Panc1 (cell line): ENCODE measurements at regions not wholly inside any gene's neighbourhood (a gene's known extent, or its start where the extent isn't known, plus 50 kb on each side); places are given as distances from the start of the nearest gene placed in this dataset.

Experiments
- ATAC-seq: fragments of 200-7000 bp; cut with Tn5 transposase; 2 replicates; pipeline ENCODE4 v1.9.1; 2020; ENCODE audit warnings: mild to moderate bottlenecking, moderate library complexity
- BruUV-seq: library from RNA; stranded (reverse); fragments of 400-500 nt; replicated peaks from 2 replicates; lab custom pipeline; 2021; lab: Mats Ljungman, UMichigan
- CTCF ChIA-PET: fragments of 300-600 bp; sonication (Branson Sonifier 250); formaldehyde crosslinking; loops from one replicate; lab custom pipeline; 2022; ENCODE audit warnings: antibody characterized with exemption; lab: Charles Lee
- POLR2A ChIA-PET: fragments of 300-600 bp; sonication (Branson Sonifier 250); formaldehyde crosslinking; loops from one replicate; lab custom pipeline; 2022; ENCODE audit warnings: antibody characterized with exemption; lab: Charles Lee
- DNase-seq: peaks from one replicate; pipeline ENCODE4 v3.0.0-alpha.2; 2010; ENCODE audit warnings: low read depth, low spot score
- H3K27ac ChIP-seq: 2 replicates; pipeline ENCODE4 v1.5.1; 2011; ENCODE audit warnings: mild to moderate bottlenecking, low read length, inconsistent platforms
- H3K27me3 ChIP-seq: fragments of 200-500 bp; sonication (Bioruptor generic); 2 replicates; pipeline ENCODE4 v1.6.0; 2014; ENCODE audit warnings: low read length, inconsistent platforms; ENCODE audit not compliant: control insufficient read depth, insufficient read depth
- H3K36me3 ChIP-seq: fragments of 200-500 bp; sonication (Bioruptor generic); 2 replicates; pipeline ENCODE4 v1.5.1; 2014; ENCODE audit warnings: inconsistent platforms, mild to moderate bottlenecking, low read length, moderate library complexity; ENCODE audit not compliant: control insufficient read depth, insufficient read depth
- H3K4me1 ChIP-seq: 2 replicates; pipeline ENCODE4 v1.5.1; 2011; ENCODE audit warnings: inconsistent platforms, mild to moderate bottlenecking, low read length, moderate library complexity; ENCODE audit not compliant: control insufficient read depth, insufficient read depth
- H3K4me3 ChIP-seq, 2 experiments: 2 replicates each; pipeline ENCODE4 v1.5.1; 2011 to 2012; ENCODE audit warnings: low read depth in 2 of 2, low read length in 2 of 2, mild to moderate bottlenecking in 2 of 2, inconsistent platforms in 1 of 2, moderate library complexity in 1 of 2
- H3K9me3 ChIP-seq: fragments of 200-500 bp; sonication (Bioruptor generic); 2 replicates; pipeline ENCODE4 v1.5.1; 2014; ENCODE audit warnings: low read depth, mild to moderate bottlenecking, inconsistent platforms, low read length, moderate library complexity; ENCODE audit not compliant: control insufficient read depth, insufficient read depth
- CTCF ChIP-seq: fragments of 450-650 bp; IDR thresholded peaks from 2 replicates; pipeline ENCODE4 v1.5.1; 2017; ENCODE audit warnings: mild to moderate bottlenecking
- POLR2AphosphoS5 ChIP-seq: IDR thresholded peaks from 2 replicates; pipeline ENCODE4 v1.6.1; 2012; ENCODE audit warnings: mild to moderate bottlenecking, low read depth, low read length, moderate library complexity
- SIN3A ChIP-seq: IDR thresholded peaks from 2 replicates; pipeline ENCODE4 v1.6.1; 2012; ENCODE audit warnings: low read depth, mild to moderate bottlenecking, low read length, moderate library complexity, borderline replicate concordance; ENCODE audit not compliant: insufficient read depth
- TCF7L2 ChIP-seq: IDR thresholded peaks from 2 replicates; pipeline ENCODE4 v1.6.1; 2011; ENCODE audit warnings: mild to moderate bottlenecking, low read depth, low read length, inconsistent platforms
- in situ Hi-C: cut with HindIII; loops from 2 replicates; pipeline ENCODE4 v1.10.0; 2016; ENCODE audit warnings: low sequenced_read_pairs, low pct_unique_long_range_greater_than_20kb
- intact Hi-C: fragments of 100-400 bp; cut with micrococcal nuclease; formaldehyde crosslinking; loops from one replicate; pipeline ENCODE4 v1.10.0; 2022; ENCODE audit not compliant: unreplicated experiment
- TF ChIP-seq, protein P1 (sequence below), 2 experiments: IDR thresholded peaks; 2 replicates each; pipeline ENCODE4 v1.6.1; 2011 to 2012; ENCODE audit warnings: low read depth in 2 of 2, control low read depth in 1 of 2, low read length in 1 of 2, mild to moderate bottlenecking in 1 of 2, moderate library complexity in 1 of 2; ENCODE audit not compliant: insufficient read depth in 1 of 2

DNA sequence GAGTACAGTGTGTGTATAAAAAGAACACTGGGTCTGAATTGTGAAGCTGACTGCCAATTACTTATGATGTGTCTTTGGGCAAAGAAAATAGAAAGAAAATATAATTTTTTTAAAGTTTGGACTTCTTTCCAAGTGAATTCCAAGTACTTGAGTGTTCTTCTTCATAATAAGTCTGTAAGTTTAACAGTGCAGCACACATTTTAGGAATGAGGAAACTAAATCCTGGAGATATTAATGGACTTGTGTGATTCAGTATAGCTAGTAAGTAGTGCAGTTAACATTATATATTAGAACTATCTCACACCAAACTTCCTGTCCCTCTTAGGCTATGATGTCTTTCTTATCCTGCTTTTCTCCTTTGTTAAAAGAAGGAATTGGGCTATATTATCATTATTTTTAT lies 1953.8 kb downstream of the MAT2B start:
- H3K4me3 ChIP-seq = no peak overlapping the region

GRCh38 chr5:165460911-165461310 lies 1955.5 kb downstream of the MAT2B start:
- POLR2A ChIA-PET = no interaction called here
- no peaks in the 10 kb centered on the region for H3K36me3 ChIP-seq
- no peaks in the 10 kb centered on the region for H3K4me1 ChIP-seq
- no peak overlapping the region for H3K4me3 ChIP-seq
- no peak for DNase-seq
- TF ChIP-seq POLR2AphosphoS5 (no peak), CTCF (no peak), SIN3A (no peak), TCF7L2 (no peak)
- TF ChIP-seq, protein P1, sequence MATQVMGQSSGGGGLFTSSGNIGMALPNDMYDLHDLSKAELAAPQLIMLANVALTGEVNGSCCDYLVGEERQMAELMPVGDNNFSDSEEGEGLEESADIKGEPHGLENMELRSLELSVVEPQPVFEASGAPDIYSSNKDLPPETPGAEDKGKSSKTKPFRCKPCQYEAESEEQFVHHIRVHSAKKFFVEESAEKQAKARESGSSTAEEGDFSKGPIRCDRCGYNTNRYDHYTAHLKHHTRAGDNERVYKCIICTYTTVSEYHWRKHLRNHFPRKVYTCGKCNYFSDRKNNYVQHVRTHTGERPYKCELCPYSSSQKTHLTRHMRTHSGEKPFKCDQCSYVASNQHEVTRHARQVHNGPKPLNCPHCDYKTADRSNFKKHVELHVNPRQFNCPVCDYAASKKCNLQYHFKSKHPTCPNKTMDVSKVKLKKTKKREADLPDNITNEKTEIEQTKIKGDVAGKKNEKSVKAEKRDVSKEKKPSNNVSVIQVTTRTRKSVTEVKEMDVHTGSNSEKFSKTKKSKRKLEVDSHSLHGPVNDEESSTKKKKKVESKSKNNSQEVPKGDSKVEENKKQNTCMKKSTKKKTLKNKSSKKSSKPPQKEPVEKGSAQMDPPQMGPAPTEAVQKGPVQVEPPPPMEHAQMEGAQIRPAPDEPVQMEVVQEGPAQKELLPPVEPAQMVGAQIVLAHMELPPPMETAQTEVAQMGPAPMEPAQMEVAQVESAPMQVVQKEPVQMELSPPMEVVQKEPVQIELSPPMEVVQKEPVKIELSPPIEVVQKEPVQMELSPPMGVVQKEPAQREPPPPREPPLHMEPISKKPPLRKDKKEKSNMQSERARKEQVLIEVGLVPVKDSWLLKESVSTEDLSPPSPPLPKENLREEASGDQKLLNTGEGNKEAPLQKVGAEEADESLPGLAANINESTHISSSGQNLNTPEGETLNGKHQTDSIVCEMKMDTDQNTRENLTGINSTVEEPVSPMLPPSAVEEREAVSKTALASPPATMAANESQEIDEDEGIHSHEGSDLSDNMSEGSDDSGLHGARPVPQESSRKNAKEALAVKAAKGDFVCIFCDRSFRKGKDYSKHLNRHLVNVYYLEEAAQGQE (IDR thresholded peaks at IDR 0.05; ENCODE audit: insufficient read depth in 1 of 2, low read depth in 2 of 2, low read length in 1 of 2) = no peak
- intact Hi-C loops (no loop called here), in situ Hi-C loops (no loop called here)
- H3K27ac ChIP-seq = no peak overlapping the region
- BruUV-seq = no TSS peak
- no peaks in the 10 kb centered on the region for H3K27me3 ChIP-seq
- H3K9me3 ChIP-seq = no peaks in the 10 kb centered on the region; the same call in 1 of the 2 replicates
- CTCF ChIA-PET = no interaction called here
- ATAC-seq = no peak

More for the DNA sequence above, 1953.8 kb downstream of the MAT2B start:
- no peak for DNase-seq
- no TSS peak for BruUV-seq
- no peaks in the 10 kb centered on the region; the same call in 1 of the 2 replicates for H3K9me3 ChIP-seq
- intact Hi-C loops = no loop called here
- H3K27me3 ChIP-seq = no peaks in the 10 kb centered on the region
- ChIA-PET POLR2A (no interaction called here), CTCF (no interaction called here)
- H3K27ac ChIP-seq = no peak overlapping the region
- in situ Hi-C loops = no loop called here
- no peaks in the 10 kb centered on the region for H3K4me1 ChIP-seq
- no peak for ATAC-seq
- no peaks in the 10 kb centered on the region for H3K36me3 ChIP-seq
- TF ChIP-seq CTCF (no peak), TCF7L2 (no peak)

DNA sequence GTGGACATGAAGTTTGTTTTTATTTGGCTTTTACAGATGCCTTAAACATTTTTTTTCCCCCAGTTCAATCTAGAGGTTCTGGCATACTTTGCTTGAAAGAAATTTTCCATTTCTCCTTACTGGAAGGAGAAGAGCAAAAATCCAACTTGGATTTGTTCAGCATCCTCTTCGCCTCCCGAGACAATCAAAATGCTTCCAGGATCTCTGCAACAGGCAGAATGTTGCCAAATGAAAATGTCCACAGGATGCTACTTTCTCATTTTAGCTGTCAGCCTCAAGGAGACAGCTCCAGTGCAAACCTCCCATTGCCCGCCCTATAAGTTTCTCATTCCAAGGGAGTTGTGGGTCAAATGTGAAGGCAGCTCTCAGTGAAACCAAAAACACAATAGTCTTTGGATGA lies 1972.1 kb downstream of the MAT2B start:
- ATAC-seq (no peak), DNase-seq (no peak)
- no TSS peak for BruUV-seq
- intact Hi-C loops (no loop called here), in situ Hi-C loops (no loop called here)
- CTCF ChIA-PET = no interaction called here
- TF ChIP-seq CTCF (no peak), POLR2AphosphoS5 (no peak), SIN3A (no peak), TCF7L2 (no peak)
- TF ChIP-seq, protein P1 (IDR thresholded peaks at IDR 0.05; ENCODE audit: insufficient read depth in 1 of 2, low read depth in 2 of 2, low read length in 1 of 2) = no peak
- no peaks in the 10 kb centered on the region for H3K4me1 ChIP-seq
- no peaks in the 10 kb centered on the region for H3K36me3 ChIP-seq
- no peak overlapping the region for H3K4me3 ChIP-seq
- no peaks in the 10 kb centered on the region for H3K27me3 ChIP-seq
- H3K9me3 ChIP-seq = no peaks in the 10 kb centered on the region
- H3K27ac ChIP-seq = no peak overlapping the region
- POLR2A ChIA-PET = no interaction called here
